ENCODE measurements at regions not wholly inside any gene's neighbourhood (a gene's known extent, or its start where the extent isn't known, plus 50 kb on each side); places are given as distances from the start of the nearest gene placed in this dataset.

- DNase-seq: peak; percentile 58
These were observed 273.4 kb upstream of the SASH1 start for GRCh38 chr6:148069256-148069655.

GRCh38 chr6:148074291-148074690 lies 268.3 kb upstream of the SASH1 start:
- DNase-seq: no peak

DNA sequence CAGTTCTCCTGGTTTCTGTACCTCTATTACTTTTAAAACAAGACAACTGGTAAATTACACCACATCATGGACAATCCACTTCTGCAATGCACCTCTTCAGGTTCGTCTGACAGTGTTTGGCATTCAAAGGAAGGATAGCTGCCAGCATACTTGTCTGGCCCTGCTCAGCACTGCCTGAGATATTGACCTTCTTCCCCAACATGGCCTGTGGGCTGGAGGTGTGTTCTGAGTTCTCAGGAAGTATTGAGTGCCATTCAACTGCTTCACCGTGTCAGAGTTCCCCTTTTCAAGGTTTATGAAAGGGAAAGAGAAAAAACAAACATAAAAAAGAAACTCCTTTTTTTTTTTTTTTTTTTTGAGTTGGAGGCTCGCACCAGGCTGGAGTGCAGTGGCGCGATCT lies 267.9 kb upstream of the SASH1 start:
- DNase-seq: peak; percentile 50

DNA sequence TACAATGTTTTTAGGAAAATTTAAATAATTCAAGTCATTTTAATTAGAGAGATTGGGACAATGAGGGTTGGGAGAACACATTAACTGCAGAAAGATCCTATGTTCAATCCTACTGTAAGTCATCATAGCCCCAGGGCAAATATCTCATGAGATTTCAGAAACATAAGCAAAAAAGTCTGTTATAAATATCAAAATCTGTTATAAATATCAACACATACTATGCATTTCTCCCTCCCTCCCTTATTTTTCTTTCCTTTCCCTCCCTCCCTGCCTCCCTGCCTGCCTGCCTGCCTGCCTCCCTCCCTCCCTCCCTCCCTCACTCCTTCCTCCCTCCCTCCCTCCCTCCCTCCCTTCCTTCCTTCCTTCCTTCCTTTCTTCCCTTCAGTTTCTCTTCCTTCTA lies 267.3 kb upstream of the SASH1 start:
- no peak for DNase-seq

GRCh38 chr6:148076051-148076450 lies 266.6 kb upstream of the SASH1 start:
- no peak for DNase-seq

DNA sequence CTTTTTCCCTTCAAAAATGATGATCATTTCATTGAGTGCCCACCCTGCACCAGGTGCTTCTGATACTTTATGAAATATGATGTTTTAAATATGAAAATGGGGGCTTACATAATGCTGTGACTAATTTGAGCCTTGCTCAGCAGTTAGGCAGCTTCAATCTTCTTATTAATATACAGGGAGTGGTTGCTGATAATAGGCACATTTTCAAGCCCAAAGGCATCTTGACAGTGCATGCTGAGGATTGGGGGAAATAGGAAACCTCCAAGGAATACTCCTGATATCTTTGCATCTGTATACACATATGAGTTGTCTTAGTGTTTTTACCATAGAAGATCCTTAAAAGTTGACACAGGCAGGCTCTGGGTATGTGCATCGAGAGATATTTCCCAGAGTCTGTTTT lies 262.3 kb upstream of the SASH1 start:
- DNase-seq: no peak

DNA sequence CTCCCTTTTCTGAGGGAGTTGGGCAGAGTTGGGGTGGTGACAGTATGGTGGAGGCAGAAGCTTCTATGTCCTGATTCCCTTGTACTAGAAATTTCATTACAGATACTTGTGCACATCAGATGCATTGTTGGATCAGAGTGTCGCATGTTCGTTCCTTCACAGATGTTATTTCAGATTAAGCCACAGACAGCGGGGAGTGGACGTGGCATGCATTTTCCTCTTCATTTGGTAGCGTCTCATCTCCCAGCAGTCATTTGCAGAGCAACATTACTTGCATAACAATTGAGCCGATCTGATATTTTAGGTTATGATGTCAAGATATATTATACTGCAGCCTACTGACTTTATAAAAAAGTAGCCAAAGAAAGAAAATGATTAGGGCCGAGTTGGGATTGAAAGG lies 261.6 kb upstream of the SASH1 start:
- DNase-seq: no peak

DNA sequence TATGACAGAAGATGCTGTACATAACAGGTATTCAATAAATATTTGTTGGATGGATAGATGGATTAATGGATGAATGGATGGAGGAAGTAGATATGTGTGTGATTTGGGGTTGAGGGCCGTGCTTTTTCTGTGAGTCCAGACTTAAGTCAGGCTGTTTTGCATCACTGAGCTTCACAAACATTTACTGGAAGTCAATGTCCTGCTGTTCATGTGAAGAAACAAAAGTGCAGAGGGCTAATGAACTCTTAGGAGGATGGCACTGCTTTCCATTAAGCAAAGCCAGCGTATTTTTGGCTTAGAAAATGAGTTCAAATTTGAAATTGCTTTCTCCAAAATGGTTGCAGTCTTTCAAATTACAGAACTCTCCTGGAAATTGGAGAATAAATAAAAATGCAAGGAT lies 260.6 kb upstream of the SASH1 start:
- DNase-seq: no peak

- no peak for DNase-seq
These were observed 259.9 kb upstream of the SASH1 start for GRCh38 chr6:148082696-148083095.

DNA sequence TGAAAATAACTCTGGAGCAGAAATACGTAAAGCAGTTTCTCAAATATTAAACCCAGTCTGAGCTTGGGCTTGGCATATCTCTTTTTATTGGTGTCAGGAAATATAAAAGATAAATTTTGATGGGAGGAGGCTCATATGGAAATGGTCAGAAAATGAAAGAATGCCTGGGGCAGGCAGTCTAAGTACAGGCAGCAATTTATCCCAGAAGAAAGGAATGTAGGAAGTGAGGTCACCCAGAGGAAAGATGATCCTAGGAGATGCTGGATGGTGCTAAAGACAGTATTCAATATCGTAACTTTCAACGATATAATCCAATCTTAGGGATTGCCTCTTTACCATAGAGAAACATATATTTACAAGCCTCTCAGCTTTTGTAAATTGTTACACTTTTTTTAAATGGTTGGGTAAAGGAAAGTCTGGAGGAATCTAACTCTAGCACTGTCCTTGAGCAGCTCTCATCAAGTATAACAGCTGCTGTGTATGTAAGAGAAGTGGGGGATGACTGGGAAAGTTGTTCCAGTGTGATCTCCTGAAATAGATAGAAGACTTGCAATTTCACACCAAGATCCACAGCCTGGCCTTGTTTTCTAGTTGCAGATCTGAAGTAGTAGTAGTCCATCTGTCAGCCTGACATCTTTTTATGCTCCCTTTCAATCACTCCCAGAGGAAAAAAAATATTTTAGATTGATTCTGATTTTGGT lies 256.9 kb upstream of the SASH1 start:
- DNase-seq: no peak

DNA sequence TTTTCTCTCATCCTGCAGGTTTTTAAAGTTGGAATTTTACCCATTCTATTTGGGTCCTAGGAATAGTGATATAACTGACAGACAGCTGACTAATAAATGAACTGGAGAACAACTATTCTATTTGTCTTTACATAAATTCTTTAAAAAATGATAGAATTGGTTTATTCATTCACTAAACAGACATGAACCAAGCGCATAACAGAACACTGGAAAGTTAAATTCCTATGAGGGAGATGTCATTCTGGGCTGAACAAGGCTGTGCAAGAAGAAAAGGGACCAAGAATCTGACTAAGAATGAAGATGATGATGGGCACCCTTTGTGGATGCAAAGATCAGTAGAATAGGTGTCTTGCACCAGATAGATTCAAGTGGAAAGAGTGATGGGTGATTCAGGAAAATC lies 256.3 kb upstream of the SASH1 start:
- DNase-seq: no peak

DNA sequence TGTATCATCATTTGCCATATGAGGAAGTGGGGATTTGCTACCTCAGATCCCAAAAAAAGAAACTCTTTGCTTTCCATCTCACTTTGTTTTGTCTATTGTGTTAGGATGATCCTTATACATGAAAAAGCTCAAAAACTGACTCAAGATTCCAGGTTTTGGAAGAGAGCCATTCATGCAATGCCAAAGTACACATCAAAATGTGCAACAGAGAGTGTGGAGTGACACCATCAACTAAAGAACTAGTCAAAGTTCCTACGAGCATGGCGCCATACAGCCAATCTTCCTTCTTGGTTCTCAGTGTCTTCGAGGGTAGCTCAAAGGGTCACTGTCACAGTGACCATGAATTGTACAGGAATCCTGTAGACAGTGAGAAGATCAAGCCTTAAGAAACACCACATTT lies 255.8 kb upstream of the SASH1 start:
- no peak for DNase-seq

GRCh38 chr6:148087659-148088058 lies 255.0 kb upstream of the SASH1 start:
- no peak for DNase-seq

GRCh38 chr6:148090326-148090725 lies 252.3 kb upstream of the SASH1 start:
- DNase-seq: no peak

DNA sequence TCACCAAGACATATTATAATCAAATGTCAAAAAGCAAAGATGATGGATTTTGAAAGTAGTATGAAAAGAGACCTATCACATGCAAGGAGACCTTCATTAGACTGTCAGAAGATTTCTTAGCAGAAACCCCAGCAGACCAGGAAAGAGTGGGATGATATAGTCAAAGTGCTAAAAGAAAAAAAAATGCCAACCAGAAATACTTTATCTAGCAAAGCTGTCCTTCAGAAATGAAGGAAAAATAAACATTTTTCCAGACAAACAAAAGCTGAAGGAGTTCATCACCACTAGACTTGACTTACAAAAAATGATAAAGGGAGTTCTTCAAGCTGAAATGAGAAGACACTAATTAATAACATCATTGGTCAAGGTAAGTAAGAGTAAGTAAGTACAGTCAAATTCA lies 251.2 kb upstream of the SASH1 start:
- no peak for DNase-seq

DNA sequence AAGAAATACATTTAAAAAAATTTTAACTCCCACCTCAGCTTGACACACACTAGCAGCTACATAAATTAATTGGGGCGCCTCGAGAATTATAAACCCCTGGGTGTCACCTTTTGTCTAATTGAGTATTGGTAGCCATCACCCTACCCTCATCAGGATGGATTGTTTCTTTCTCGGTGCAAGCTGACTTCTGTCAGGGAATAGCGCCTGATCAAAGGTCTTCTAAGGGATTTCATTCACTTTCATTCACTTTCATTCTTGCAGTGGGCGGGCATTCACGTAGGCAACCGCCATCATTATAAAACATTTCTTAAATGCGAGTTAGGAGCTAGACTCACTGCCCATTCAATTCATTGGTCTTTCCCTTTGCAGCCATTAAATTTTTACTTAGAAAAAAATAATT lies 239.2 kb upstream of the SASH1 start:
- DNase-seq: no peak

GRCh38 chr6:148104131-148104530 lies 238.5 kb upstream of the SASH1 start:
- no peak for DNase-seq

GRCh38 chr6:148105695-148106094 lies 236.9 kb upstream of the SASH1 start:
- no peak for DNase-seq

DNA sequence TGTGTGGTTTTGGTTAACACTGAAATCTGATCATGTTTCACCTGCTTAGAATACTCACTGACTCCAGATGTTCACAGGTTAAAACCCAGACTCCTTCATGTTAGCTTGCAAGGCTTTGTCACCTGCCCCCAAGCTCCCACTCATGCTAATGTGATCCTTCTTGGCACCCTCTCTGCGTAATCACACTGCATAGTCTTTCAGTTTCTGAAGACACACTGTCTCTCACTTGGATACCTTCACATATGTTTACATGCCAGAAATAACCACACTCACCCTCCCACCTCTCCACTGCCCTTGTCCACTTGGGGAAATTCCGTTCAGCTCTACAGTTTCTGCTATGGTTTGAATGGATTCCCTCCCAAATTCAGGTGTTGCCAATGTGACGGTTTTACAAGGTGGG lies 234.7 kb upstream of the SASH1 start:
- DNase-seq: no peak

DNA sequence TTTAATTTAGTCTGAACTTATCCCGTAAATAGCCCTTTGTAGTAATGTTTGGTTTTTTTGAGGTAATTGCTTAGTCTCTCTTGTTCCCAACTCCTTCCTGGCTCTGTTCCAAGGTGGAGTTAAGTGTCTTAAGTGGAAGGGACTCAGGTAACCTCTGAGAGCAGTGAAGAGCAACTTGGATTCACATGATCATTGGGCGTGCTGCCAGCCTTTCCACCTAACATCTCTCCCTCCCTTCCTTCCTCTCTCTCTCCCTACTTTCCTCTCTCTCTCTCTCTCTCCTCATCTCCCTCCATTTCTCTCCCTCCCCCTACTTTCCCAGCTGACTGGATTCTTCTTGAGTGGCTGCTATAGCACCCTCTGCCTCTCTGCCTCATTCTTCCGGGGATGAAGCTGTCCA lies 232.9 kb upstream of the SASH1 start:
- no peak for DNase-seq

DNA sequence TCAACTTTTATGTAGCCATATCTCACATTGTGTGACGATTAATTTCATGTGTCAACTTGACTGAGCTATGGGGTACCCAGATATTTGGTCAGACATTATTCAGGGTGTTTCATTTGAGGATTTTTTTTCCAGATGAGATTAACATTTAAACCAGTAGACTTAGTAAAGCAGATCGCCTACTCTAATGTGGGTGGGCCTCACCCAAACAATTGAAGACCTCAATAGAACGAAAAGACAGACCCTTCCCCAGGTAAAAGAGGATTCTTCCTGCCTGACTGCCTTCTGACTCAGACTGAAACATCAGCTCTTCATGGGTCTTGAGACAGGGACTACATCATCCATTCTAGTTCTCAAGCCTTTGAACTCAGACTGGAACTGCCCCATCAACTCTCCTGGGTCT lies 231.7 kb upstream of the SASH1 start:
- no peak for DNase-seq

DNA sequence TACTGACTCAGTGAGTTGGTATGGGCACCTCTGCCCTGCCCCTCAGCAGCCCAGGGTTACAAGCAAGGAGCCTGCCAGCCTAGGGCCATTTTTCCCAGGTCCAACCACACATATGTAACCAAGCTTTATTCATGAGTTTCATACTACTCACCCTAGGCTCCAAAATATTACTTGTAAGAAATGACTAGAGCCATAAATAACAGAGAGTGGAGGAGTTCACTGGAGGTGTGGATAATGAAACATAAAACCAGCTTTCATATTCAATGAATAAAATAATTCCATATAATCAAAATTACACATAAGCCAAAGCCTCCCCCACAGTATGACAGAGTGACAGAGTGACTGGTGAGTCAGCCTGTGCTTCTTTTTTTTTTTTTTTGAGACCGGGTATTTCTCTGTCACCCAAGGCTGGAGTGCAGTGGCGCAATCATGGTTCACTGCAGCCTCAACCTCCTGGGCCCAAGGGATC lies 229.8 kb upstream of the SASH1 start:
- DNase-seq: peak; percentile 66

DNA sequence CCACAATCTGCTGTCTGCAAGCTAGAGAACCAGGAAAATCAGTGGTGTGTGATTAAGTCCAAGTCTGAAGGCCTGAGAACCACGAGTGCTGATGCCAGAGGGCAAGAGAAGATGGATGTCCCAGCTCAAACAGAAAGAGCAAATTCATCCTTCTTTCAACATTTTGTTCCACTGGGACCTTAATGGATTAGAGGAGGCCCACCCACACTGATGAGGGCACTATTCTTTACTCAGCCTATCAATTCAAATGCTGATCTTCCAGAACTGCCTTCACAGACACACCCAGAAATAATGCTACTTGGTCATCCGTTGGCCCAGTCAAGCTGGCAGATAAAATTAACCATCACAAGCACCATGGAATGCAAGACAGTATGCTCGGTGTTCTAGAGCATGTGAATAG lies 226.6 kb upstream of the SASH1 start:
- DNase-seq: no peak

DNA sequence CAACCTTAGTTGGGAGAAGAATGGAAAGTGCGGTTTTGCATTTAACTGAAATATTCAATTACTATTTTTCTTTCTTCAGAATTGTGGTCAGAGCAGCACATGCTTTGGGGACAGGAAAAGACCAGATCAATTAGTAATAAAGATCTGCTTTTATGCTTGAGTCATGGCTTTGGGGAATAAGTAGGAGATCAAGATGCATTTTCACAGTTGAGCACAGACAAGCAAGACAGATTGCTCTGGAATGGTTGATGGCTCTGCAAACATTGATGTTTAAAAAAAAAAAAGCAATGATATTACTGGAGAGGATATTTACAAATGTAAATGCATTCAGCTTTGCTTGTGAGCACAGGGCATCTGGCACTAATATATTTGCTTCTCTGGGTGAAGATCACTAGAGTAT lies 224.4 kb upstream of the SASH1 start:
- no peak for DNase-seq

DNA sequence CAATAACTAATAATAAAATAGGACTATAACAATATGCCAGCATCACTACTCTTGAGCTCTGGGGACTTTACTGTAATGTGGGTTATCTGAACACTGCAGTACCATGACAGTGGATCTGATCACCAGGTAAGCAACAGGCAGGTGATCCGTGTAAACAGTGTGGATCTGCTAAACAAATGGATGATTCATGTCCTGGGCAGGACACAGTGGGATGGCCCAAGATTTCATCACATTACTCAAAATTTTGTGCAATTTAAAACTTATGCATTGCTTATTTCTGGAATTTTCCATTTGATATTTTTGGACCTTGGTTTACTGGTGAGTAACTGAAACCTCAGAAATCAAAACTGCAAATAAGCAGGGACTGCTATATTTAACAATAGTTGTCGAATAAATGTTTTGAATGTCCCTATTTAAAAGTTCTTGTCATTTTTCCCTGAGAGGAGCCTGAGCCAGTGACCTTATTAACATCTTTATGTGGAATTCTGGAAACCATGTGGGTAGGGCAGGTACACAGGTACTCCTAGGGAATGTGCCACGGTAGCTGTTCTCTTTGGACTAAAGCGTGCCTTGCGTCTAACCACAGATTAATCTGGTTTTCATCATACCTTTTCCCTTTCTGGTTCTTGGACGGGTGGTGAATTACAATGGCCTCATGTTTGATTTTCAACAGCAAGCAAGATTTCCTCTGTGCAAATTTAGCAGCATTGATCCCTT lies 214.5 kb upstream of the SASH1 start:
- no peak for DNase-seq
